ENCODE measurements at regions not wholly inside any gene's neighbourhood (a gene's known extent, or its start where the extent isn't known, plus 50 kb on each side); places are given as distances from the start of the nearest gene placed in this dataset.

DNA sequence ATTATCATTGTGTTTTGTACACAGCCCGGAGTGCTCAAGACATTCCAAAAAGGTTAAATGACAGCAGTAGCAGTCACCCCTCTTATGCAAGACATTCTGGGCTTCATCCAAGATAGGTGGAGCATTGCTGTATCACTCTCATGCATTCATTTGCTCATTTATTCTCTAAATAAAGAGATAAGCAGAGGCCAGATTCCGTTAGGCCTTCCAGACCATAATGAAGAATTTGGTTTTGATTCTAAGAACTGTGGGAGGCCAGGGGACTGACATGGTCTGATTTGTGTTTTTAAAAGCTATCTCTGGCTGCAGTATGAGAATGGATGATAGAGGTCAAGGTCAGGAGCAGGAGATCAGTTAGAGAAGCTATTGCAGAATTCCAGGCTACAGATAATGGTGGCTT, 145.8 kb downstream of the KCNRG start:
- TF ChIP-seq, protein P1, sequence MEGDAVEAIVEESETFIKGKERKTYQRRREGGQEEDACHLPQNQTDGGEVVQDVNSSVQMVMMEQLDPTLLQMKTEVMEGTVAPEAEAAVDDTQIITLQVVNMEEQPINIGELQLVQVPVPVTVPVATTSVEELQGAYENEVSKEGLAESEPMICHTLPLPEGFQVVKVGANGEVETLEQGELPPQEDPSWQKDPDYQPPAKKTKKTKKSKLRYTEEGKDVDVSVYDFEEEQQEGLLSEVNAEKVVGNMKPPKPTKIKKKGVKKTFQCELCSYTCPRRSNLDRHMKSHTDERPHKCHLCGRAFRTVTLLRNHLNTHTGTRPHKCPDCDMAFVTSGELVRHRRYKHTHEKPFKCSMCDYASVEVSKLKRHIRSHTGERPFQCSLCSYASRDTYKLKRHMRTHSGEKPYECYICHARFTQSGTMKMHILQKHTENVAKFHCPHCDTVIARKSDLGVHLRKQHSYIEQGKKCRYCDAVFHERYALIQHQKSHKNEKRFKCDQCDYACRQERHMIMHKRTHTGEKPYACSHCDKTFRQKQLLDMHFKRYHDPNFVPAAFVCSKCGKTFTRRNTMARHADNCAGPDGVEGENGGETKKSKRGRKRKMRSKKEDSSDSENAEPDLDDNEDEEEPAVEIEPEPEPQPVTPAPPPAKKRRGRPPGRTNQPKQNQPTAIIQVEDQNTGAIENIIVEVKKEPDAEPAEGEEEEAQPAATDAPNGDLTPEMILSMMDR (IDR thresholded peaks at IDR 0.05) = no peak
- TF ChIP-seq POLR2AphosphoS5 (IDR thresholded peaks at IDR 0.05) (no peak), POLR2A (IDR thresholded peaks at IDR 0.05) (no peak)

Measured in prostate gland (tissue), 2 donors.